ENCODE measurements at regions not wholly inside any gene's neighbourhood (a gene's known extent, or its start where the extent isn't known, plus 50 kb on each side); places are given as distances from the start of the nearest gene placed in this dataset.
"Not testable (repeated sequence)": the region's sequence is repeated elsewhere in the genome, so short reads cannot be mapped to it uniquely, and the experiment has no call there.

GRCh38 chr1:101128211-101128727 is 102.7 kb upstream of the DPH5 start:
- in situ Hi-C loops (cut with MboI; ENCODE audit: low sequenced_read_pairs in 4 of 4): no loop called here
- DNase-seq (no peak), ATAC-seq (no peak)
- intact Hi-C loops (cut with DNase I; ENCODE audit: low total_unique reads): no loop called here
- Histone ChIP-seq H3K4me1 (no peaks in the 10 kb centered on the region), H3K9me3 (no peaks in the 10 kb centered on the region), H3K4me3 (no peak overlapping the region), H3K27me3 (no peaks in the 10 kb centered on the region), H3K36me3 (no peaks in the 10 kb centered on the region), H3K27ac (no peak overlapping the region)
- TF ChIP-seq, protein P1, sequence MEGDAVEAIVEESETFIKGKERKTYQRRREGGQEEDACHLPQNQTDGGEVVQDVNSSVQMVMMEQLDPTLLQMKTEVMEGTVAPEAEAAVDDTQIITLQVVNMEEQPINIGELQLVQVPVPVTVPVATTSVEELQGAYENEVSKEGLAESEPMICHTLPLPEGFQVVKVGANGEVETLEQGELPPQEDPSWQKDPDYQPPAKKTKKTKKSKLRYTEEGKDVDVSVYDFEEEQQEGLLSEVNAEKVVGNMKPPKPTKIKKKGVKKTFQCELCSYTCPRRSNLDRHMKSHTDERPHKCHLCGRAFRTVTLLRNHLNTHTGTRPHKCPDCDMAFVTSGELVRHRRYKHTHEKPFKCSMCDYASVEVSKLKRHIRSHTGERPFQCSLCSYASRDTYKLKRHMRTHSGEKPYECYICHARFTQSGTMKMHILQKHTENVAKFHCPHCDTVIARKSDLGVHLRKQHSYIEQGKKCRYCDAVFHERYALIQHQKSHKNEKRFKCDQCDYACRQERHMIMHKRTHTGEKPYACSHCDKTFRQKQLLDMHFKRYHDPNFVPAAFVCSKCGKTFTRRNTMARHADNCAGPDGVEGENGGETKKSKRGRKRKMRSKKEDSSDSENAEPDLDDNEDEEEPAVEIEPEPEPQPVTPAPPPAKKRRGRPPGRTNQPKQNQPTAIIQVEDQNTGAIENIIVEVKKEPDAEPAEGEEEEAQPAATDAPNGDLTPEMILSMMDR (IDR thresholded peaks at IDR 0.05 in 4 of 5, conservative IDR thresholded peaks at IDR 0.05 in 1 of 5): no peak
- TF ChIP-seq POLR2A (IDR thresholded peaks at IDR 0.05): no peak

GRCh38 chr1:101124405-101124804 is 98.8 kb upstream of the DPH5 start:
- TF ChIP-seq, protein P1 (IDR thresholded peaks at IDR 0.05 in 4 of 5, conservative IDR thresholded peaks at IDR 0.05 in 1 of 5): no peak
- no peak for TF ChIP-seq POLR2A (IDR thresholded peaks at IDR 0.05)
- Histone ChIP-seq H3K9me3 (no peaks in the 10 kb centered on the region), H3K27ac (no peak overlapping the region), H3K4me3 (no peak overlapping the region), H3K27me3 (no peaks in the 10 kb centered on the region), H3K36me3 (no peaks in the 10 kb centered on the region), H3K4me1 (no peaks in the 10 kb centered on the region)
- no peak for ATAC-seq
- in situ Hi-C loops (cut with MboI; ENCODE audit: low sequenced_read_pairs in 4 of 4) (no loop called here), intact Hi-C loops (cut with DNase I; ENCODE audit: low total_unique reads) (no loop called here)
- DNase-seq: no peak

GRCh38 chr1:101123904-101124303 is 98.3 kb upstream of the DPH5 start:
- in situ Hi-C loops (cut with MboI; ENCODE audit: low sequenced_read_pairs in 4 of 4); H3K27ac ChIP-seq; DNase-seq; H3K9me3 ChIP-seq; intact Hi-C loops (cut with DNase I; ENCODE audit: low total_unique reads); H3K27me3 ChIP-seq; ATAC-seq; H3K36me3 ChIP-seq; H3K4me1 ChIP-seq; H3K4me3 ChIP-seq: not testable (repeated sequence)

- no peak for DNase-seq
- H3K9me3 ChIP-seq: no peaks in the 10 kb centered on the region
- in situ Hi-C loops (cut with MboI; ENCODE audit: low sequenced_read_pairs in 4 of 4) (no loop called here), intact Hi-C loops (cut with DNase I; ENCODE audit: low total_unique reads) (no loop called here)
- H3K36me3 ChIP-seq: no peaks in the 10 kb centered on the region
- no peak for TF ChIP-seq POLR2A (IDR thresholded peaks at IDR 0.05)
- TF ChIP-seq, protein P1 (IDR thresholded peaks at IDR 0.05 in 4 of 5, conservative IDR thresholded peaks at IDR 0.05 in 1 of 5): no peak
- H3K4me3 ChIP-seq: no peak overlapping the region
- ATAC-seq: no peak
- H3K4me1 ChIP-seq: no peaks in the 10 kb centered on the region
- no peaks in the 10 kb centered on the region for H3K27me3 ChIP-seq
- no peak overlapping the region for H3K27ac ChIP-seq
Measured at GRCh38 chr1:101122452-101123166, 97.0 kb upstream of the DPH5 start.

DNA sequence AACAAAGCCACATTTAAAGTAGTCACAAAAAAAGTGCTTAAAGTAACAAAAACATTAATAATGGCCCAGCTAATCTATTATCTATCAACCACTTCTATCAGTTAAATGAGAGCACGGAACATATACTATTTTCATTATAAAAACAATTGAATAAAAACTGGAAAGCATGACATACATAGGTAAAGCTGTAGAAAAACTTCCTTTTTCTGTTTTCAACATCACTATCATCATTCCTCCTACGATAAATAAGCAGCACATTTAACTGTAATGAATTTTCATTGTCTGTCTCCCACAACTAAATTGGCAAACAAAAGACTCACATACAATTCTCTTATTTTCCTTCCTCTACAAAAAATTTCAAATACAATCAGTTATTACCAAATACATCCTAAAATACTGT is 96.4 kb upstream of the DPH5 start:
- Histone ChIP-seq H3K27me3 (no peaks in the 10 kb centered on the region), H3K36me3 (no peaks in the 10 kb centered on the region), H3K27ac (no peak overlapping the region), H3K9me3 (no peaks in the 10 kb centered on the region), H3K4me3 (no peak overlapping the region), H3K4me1 (no peaks in the 10 kb centered on the region)
- in situ Hi-C loops (cut with MboI; ENCODE audit: low sequenced_read_pairs in 4 of 4) (no loop called here), intact Hi-C loops (cut with DNase I; ENCODE audit: low total_unique reads) (no loop called here)
- DNase-seq (no peak), ATAC-seq (no peak)
- TF ChIP-seq, protein P1 (IDR thresholded peaks at IDR 0.05 in 4 of 5, conservative IDR thresholded peaks at IDR 0.05 in 1 of 5): no peak
- TF ChIP-seq POLR2A (IDR thresholded peaks at IDR 0.05): no peak
